ENCODE measurements at regions not wholly inside any gene's neighbourhood (a gene's known extent, or its start where the extent isn't known, plus 50 kb on each side); places are given as distances from the start of the nearest gene placed in this dataset.

DNA sequence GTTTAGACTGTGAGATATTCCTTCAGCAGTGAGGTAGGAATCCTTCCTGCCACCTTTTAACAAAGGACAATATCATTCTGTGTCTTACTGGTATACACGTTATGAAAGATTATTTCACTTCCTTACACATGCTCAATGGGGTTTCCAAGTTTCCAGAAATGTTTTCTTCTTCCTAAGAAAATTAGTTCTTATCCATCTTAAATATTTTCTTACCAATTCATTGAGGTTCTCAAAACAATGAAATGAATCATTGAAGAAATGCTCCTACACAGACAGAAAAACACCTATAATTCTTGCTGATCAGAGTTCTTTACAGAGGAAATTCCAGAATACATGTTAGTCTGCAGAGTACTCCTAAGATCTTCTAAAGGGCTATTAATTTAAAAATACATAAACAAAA, 51.4 kb upstream of the SEC61G start:
- no peak for DNase-seq (ENCODE audit: low spot score)

DNA sequence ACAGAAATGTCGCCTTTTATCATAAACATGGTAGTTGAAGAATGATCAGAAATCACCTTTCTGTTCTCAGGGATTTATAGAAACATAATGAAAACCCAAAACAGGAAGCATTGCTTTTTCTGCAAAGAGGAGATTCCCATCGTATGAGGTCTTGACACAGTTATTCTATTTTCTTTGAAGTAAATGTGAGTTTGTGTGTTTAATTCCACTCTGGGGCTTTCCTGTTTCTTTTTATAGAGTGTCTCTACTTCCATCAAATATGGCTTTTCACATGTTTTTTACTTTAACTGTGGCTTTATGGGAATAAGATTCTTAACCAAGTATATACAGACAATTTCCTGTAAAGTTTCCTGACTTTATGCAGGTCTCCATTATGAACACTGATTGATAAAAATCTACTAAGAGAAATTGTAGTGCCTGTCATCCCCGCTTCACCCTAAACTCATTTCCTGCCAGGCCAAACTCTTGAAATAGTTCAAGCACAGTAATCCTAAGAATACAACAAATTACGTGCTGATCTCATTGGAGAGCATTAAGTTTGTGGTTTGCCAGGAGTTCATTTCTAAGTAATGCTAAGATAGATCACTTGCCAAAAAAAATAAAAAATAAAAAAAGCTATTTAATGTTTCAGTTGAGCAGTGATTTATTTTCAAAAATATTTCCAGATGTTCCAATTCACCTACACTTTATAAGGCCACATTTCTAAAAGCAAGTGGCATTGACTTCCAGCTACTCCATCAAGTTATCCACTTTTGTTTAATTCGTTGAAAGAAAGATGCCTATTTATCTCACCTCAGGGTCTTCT, 52.2 kb upstream of the SEC61G start:
- no peak for DNase-seq (ENCODE audit: low spot score)

DNA sequence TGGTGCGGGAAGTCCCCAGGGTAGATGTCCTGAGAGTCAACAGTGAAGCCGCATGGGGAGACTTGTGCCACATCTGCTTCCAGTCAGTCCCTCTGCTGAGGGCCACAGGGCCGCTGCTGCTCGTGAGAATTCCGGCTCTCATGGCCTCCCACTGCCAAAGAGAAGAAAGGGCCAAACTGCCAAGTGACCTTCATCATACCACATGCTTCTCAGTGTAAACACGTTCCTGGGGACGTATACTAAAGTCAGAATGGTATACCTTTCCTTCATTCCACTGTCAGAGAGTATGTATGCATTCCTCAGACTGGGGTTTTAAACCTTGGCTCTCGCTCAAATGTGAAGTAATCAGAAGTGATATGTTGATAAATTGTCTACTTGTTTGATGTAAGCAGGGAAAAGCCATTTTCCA, 52.8 kb upstream of the SEC61G start:
- DNase-seq (ENCODE audit: low spot score), result no peak

DNA sequence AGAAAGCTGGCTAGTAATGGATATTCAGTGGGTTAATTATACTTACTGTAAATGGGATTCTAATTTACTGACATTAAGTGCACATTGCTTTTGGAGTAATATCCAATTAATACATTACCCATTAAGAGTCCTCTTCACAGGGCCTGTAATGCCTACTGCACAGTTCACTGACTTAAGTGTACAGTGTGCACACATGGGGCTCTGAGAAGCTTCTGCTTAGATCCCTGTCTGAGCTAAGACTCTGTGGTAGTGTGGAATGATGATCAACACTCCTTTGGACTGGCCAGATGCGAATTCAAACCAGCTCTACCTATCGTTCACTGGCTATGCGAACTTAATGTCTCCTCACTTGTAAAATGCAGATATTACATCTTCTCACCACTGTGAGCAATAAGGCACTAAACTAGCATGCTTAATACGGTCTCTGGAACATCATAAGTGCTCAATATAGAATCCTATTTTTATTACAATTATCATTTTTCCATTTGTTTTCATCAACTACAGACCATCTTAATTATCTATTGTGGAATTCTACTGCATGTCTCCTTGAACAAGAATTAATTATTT, 53.8 kb upstream of the SEC61G start:
- no peak for DNase-seq (ENCODE audit: low spot score)

DNA sequence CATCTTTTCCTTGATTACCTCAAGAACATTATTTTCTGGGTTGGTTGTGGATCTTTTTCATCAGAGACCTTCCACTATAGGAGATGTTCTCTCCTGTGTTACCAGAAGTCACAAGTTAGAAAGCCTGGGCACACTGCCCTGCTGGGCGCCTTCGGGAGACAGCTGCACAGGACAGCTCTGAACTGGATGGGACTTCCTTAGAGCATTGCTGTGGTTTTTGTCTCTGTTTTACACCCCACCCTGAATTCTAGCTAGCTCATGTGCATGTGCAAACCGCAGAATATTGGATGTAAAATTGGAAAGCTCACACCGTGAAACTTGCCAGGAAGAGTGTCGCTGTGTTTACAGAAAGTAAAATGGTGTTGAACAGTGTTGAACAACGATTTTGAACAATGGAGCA, 54.4 kb upstream of the SEC61G start:
- DNase-seq (ENCODE audit: low spot score), result no peak

DNA sequence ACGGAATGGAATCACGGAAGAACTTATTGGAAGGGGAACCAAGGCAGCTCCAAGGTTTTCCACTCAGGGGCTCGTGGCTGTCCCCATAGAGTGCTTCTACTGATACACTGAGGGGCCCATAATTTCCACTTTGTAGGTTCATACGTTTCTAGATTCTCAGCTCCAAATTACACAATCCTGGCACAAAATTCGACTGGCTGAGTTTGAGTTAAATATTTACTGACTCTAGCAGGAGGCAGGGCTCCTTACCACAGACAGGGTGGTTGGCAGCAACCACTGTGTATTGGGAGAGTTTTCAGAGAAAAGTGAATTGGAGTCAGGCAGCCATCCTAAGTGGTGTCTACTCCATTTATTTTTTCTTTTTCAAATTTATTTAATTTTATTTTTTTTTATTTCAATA, 55.4 kb upstream of the SEC61G start:
- DNase-seq (ENCODE audit: low spot score), result no peak

DNA sequence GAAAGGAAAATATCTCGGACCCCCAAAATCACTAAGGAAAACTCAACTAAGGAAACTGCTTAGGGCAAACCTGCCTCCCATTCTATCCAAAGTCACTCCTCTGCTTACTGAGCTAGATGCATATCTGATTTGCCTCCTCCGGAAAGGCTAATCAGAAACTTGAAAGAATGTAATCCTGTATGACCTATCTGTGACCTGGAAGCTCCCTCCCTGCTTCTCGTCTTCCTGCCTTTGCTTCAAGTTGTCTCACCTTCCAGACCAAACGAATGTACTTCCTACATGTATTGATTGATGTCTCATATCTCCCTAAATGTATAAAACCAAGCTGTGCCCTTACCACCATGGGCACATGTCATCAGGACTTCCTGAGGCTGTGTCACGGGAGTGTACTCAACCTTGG, 58.1 kb upstream of the SEC61G start:
- DNase-seq (ENCODE audit: low spot score), result no peak

DNA sequence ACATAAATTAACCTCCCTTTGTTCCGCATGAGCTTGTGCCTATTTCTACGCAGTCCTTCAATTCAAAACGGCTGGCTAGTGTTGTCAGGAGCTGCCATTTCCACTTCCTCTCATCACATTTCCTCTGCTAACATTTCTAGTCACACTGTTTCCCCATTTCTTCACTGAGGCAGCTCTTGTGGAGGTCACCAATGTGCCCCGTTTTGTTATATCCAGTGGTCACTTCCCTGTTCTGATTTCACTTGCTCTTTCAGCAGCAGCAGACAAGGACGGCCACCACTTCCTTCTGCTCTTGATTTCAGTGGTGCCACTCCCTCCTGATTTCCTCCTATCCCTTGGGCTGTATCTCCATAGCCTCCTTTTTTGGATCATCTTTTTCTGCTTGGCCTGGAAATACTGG, 64.8 kb upstream of the SEC61G start:
- DNase-seq (ENCODE audit: low spot score), result no peak

DNA sequence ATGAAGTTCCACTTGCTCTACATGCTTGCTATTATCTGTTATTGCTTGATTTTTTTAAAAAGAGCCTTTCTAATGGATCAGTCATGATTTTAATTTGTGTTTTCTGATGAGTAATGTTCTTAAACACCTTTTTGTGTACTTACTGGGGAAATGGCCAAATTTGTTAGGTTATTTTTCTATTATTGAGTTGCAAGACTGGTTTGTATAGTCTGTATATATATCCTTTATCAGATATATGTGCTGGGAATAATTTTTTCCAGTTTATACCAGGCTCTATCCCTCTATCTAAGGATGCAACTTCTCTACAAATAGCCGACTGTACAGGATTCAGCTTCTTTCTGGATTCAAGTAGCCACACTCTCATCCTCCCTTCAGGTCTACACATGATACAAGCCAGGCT, 65.6 kb upstream of the SEC61G start:
- no peak for DNase-seq (ENCODE audit: low spot score)

DNA sequence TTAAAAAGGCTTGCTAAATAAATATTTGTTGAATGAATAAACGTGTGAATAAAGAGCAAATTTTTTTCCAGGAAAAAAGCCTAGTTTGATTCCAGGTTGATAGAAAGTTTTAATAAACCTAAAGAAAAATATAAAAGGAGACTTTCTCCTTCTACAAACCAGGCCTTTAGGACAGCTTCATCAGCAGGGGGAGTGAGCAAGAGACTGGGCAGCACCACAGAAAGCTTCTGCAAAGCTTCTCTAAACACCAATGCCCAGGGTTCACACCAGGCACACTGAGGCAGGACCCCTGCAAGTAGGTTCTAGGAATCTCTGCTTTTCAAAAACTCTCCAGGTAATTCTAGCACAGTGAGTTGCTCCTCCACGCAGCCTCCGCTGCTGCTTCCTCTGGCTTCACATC, 66.4 kb upstream of the SEC61G start:
- no peak for DNase-seq (ENCODE audit: low spot score)

DNA sequence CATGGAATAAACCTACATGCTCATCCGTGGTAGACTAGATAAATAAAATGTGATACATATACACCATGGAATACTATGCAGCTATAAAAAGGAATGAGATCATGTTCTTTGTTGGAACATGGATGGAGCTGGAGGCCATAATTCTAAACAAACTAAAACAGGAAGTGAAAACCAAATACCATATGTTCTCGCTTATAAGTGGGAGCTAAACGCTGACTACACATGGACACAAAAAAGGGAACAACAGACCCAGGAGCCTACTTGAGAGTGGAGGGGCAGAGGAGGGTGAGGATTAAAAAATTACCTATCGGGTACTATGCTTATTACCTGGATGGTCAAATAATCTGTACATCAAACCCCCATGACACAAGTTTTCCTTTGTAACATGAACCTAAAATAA, 68.7 kb upstream of the SEC61G start:
- no peak for DNase-seq (ENCODE audit: low spot score)

DNA sequence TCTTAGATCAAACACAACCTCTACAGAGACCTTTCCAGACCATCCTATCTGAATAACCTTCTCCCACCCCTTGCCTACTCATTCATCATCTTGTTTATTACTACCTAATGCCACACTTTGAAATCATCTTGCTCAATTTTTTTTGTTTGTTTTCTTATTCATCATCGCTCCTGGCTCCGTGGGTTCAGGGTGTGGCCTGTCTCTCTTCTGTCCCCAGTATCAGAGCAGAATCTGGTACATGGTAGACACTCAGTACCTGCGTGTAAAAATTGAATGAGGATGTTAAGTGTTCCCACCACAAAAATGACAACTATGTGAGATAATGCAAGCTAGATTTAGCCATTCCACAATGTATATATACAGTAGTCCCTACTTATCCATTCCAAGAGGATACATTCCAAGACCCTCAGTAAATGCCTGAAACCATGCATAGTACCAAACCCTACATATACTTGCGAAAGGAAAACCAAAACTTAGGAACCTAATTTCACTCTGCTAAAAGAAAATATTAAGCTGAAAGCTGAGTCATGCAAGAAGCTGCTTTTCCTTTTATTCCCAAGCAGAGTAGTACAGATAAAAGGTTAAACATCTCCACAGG, 72.1 kb upstream of the SEC61G start:
- no peak for DNase-seq (ENCODE audit: low spot score)

DNA sequence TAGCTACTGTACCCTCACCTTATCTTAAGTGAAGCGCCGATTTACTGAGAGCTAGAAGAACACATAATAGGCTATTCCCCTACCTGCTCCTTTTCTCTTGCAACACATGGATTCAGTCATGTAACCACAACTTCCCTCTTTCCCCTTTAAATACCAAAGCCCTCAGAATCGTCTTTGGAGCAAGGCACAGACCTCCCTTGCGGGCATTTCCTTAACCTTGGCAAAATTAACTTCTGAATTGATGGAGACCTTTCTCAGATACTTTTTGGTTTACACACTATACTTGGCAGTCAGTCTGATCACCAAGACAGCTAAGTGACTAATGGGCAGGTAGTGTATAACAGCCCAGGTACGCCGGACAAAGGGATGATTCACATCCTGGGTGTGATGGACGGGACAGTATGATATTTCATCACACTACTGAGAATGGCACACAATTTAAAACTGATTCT, 72.7 kb upstream of the SEC61G start:
- DNase-seq (ENCODE audit: low spot score), result no peak

DNA sequence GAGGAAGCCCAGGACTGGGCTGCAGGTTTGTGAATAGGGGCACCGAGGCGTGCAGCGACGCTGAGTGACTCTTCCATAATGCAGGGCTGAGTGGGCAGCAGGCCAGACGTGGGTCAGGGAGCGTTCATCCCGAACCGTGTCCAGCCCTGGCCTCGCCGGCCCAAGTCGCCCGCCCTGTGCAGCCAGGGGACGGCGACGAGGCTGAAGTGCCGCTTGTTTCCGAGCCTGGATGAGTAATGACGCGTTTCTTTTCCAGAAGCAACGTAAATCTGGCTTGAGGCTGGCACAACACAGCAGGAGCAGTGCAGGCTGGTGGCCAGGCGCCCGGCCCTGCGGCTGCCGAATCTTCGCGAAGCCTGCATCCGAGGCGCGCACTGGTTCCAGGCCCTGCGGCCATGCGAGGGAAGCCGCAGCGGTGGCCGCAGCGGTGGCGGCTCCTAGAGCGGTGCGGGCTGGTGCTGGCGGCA, 74.0 kb upstream of the SEC61G start:
- DNase-seq (ENCODE audit: low spot score), result no peak

DNA sequence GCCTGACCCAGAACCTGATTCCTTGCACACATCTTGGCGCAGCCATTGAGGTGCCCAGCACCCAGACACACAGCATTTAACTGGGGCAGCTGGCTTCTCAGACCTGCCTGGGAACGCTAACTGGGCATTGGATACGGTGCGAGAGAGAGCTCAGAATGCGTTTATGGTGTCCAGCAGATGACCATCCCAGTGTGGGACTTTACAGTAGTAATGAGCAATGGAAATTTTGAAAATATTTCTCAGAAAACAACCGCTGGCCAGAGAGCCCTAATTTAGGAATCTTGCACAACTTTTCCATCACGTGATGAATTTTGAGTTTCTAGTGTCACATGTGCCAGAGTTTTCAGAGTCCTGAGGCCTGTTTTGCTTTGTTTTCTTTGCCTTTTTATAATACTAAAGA, 78.2 kb upstream of the SEC61G start:
- no peak for DNase-seq (ENCODE audit: low spot score)

DNA sequence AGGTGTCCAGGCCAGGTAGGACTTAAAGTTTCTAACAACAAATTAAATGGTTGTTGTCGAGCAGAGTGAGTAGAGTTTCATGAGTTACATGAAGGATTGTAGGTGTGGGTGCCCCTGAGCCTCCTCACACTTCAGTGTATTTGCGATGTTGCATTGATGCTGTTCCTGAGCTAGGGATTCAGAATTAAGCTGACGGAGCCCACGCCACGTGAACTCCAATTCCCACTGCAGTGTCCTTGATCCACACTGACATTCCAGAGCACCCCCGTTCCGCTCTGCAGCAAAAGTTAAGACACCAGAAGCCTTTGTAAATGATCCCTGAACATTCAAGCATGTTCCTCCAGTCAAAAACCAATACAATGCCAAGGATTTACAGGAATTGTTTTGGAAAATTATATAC, 78.8 kb upstream of the SEC61G start:
- DNase-seq (ENCODE audit: low spot score), result no peak

DNA sequence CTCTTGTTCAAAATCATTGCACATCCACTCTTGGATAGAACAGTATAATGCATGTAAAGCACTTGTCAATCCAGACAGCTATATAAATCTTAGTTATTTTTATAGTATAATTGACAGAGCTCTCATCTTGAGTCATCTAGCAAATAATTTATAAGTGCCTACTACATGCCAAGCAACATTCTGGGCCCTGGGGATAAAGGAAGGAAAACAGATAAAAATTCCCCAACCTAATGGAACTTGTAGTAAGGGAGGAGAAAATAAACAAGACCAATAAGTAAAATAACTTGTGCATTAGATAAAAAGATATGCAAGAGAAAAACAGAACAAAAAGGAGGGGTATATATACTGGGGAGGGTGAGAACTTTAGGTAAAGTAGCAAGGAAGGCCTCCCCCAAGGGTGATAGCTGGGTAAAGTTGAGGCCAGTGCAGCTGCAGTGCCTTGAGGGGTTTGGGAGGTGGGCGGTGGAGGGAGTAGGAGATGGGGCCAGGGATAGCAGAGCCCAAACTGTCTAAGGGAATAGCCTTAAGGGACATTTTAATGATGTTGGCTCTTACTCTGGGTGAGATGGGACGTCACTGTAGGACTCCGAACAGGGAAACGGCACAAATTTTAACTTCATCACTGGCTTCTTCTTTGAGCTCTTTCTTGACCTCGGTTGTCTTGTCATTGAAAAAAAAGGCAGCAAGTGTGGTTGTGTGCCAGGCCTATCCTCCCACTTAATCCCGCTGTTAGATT, 79.3 kb upstream of the SEC61G start:
- DNase-seq (ENCODE audit: low spot score), result no peak

DNA sequence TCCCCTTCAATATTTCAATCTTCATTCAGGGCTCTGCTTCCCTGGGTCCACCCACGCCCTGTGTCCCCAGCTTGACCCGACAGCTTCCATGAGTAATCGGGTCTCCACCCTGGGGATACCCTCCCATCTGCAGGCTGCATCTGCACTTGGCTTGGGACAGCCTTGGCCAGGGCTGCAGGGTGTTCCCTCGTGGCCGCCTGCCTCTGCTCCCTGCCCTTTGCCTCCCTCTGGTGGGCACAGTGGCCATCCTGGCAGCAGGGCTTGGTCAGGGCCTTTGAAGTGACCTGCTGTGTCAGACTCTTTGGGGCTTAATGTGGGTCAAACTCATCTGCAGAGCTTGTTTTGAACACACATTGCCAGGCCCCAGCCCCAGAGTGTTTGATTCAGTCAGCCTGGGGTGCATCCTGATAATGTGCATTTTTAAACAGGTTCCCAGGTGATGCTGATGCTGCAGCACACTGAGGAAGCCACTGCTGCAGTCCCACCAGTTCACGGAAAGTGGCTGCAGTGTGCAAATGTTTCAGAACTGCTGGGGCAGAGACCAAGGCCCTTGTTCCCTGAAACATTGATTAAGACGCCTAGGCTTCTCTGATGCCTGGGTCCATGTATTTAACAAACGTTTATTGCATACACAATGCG, 80.7 kb upstream of the SEC61G start:
- DNase-seq (ENCODE audit: low spot score), result peak; percentile 46

DNA sequence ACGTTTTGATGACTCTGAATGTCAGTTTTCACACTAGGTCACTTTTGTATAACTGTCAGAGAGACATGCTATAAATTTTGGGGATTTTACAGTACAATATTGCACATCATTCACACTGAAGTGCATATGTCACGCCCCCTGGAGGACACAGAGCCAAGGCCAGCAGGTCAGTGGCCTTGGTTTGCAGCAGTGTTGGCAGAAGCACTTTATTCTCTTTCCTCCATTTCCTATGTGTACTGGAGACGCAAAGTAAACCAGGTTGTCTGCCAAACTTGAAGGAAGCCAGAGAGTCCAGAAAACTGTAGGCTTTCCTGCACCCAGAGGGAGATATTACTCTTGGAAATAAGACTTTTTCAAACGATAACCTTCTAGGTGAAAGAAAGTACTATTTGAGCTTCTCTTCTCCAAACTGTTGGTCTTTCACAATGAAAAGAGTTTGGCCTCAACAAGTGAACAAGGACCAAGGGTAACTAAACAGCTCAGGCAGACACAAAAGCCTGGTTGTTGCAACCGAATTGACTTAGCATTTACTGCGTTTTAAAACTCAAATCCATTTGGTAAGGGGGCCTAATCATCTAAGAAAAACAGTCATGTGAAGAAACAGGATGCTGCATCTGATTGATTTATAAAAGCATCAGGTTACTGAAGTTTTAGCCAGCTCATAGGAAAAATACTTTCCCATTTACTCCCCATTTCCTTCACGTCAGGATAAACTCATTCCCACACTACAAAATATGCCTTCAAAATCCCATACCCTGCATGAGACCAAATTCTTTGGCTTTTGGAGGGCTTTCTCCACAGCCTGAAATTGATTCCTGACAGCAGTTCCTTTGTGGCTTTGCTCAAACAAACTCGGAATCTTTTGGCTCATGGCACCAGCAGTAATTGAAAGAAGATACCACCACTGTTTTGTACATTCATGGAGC, 83.0 kb upstream of the SEC61G start:
- DNase-seq (ENCODE audit: low spot score), result no peak

DNA sequence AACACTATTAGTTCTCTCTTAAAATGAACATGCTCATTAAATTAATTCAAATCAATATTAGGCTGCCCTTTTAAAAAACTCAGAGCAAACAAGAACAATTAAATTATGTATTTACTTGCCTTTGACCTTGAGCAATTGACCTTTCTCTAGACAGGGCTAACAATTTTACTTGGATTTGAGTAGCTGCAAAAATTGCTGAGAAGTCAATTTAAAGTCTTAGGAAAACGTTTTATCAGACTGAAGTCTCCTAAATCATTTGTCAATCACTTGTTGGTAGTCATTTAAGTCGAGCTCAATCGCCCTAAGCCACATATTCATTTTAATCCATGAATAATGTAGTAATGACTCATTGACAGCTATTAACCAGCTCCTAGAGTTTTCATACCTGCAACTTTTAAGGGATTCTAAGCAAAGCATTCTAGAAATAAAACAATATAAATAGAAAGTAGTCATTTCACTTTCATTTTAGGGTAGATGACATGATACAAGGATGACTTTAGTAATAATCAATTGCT, 84.9 kb upstream of the SEC61G start:
- no peak for DNase-seq (ENCODE audit: low spot score)

DNA sequence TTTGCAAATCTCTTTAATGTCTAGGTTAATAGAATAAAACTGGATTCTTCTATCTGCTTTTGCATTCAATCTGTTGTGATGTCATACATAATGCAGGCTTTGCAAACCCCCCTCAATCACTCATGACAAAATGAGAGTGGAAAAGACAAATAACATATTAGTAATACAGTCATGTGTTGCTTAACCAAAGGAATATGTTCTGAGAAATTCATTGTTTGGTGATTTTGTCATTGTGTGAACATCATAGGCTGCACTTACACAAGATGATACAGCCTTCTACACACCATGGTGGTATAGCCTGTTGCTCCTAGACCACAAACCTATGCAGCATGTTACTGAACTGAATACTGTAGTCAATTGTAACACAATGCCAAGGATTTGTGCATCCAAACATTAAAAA, 87.3 kb upstream of the SEC61G start:
- DNase-seq (ENCODE audit: low spot score), result no peak

All from COLO829 (cell line).